ENCODE measurements at regions not wholly inside any gene's neighbourhood (a gene's known extent, or its start where the extent isn't known, plus 50 kb on each side); places are given as distances from the start of the nearest gene placed in this dataset.

DNA sequence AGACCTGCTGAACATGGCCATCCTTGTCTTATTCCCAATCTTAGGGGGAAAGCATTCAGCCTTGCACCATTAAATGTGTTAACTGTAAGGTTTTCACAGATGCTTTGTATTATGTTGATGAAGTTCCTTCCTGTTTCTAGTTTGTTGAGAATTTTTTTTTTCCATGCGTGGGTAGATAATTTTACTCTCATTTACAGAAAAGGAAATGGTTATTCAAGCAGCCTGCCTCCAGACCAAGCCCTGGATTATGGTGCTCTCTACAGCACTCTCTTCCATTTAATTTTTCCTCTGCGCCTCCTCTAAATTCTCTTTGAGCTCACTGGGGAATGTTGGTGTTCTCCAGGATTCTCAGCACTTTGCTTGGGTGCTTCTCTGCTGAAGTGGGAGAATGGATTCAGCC lies 179.3 kb upstream of the PZP start:
- TF ChIP-seq, protein P1, sequence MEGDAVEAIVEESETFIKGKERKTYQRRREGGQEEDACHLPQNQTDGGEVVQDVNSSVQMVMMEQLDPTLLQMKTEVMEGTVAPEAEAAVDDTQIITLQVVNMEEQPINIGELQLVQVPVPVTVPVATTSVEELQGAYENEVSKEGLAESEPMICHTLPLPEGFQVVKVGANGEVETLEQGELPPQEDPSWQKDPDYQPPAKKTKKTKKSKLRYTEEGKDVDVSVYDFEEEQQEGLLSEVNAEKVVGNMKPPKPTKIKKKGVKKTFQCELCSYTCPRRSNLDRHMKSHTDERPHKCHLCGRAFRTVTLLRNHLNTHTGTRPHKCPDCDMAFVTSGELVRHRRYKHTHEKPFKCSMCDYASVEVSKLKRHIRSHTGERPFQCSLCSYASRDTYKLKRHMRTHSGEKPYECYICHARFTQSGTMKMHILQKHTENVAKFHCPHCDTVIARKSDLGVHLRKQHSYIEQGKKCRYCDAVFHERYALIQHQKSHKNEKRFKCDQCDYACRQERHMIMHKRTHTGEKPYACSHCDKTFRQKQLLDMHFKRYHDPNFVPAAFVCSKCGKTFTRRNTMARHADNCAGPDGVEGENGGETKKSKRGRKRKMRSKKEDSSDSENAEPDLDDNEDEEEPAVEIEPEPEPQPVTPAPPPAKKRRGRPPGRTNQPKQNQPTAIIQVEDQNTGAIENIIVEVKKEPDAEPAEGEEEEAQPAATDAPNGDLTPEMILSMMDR (conservative IDR thresholded peaks at IDR 0.05): no peak
- Histone ChIP-seq H3K23ac (ENCODE audit: insufficient read length, low read depth, low read length) (no peak overlapping the region), H3K79me1 (ENCODE audit: insufficient read depth, low read depth, low read length, poor library complexity, severe bottlenecking) (no peaks in the 10 kb centered on the region), H3K56ac (ENCODE audit: insufficient read length, low read depth, low read length) (no peak overlapping the region), H3K23me2 (ENCODE audit: insufficient read length, low read depth, low read length, poor library complexity, severe bottlenecking) (no peaks in the 10 kb centered on the region), H3K18ac (ENCODE audit: insufficient read length, low read depth, low read length) (no peak overlapping the region), H3K4ac (ENCODE audit: low read depth, low read length) (no peak overlapping the region), H3K27ac (ENCODE audit: insufficient read length, low read depth, low read length) (no peak overlapping the region), H3K27me3 (ENCODE audit: insufficient read depth, low read length) (no peaks in the 10 kb centered on the region), H3K4me1 (ENCODE audit: insufficient read depth, low read length) (peaks cover 2% of the 10 kb centered on the region; the same call in 1 of the 2 replicates), H2BK20ac (ENCODE audit: low read depth, low read length, poor library complexity, severe bottlenecking) (no peak overlapping the region), H4K20me1 (ENCODE audit: control insufficient read depth, insufficient read depth, insufficient read length) (no peaks in the 10 kb centered on the region), H2AK5ac (ENCODE audit: insufficient read length, low read length) (no peak overlapping the region), H4K8ac (replicated peaks; ENCODE audit: insufficient read length, low read depth, low read length) (no peak overlapping the region), H2BK120ac (ENCODE audit: low read depth, low read length, poor library complexity, severe bottlenecking) (no peak overlapping the region), H2BK12ac (ENCODE audit: insufficient read length, low read depth, low read length) (no peak overlapping the region), H3K79me2 (ENCODE audit: insufficient read depth, low read length) (no peaks in the 10 kb centered on the region), H2BK15ac (ENCODE audit: low read depth, low read length) (no peak overlapping the region), H3K14ac (ENCODE audit: insufficient read depth, low read length) (no peak overlapping the region), H4K91ac (ENCODE audit: insufficient read length, low read depth, low read length) (no peak overlapping the region), H3T11ph (ENCODE audit: low read length) (no peak overlapping the region), H3K9ac (ENCODE audit: extremely low read depth, insufficient read length, low read length) (no peak overlapping the region), H2AFZ (ENCODE audit: low read length) (no peak overlapping the region), H3K4me2 (ENCODE audit: insufficient read depth, insufficient read length, low read length) (no peak overlapping the region), H4K5ac (ENCODE audit: insufficient read length, low read depth, low read length) (no peak overlapping the region), H3K9me3 (ENCODE audit: control insufficient read depth, low read depth, low read length) (no peaks in the 10 kb centered on the region), H2BK5ac (ENCODE audit: insufficient read length, low read length) (no peak overlapping the region)
- H3K4me1 Mint-ChIP-seq: peaks cover 13 to 14% of the 10 kb centered on the region in 2 experiments
- H3K4me3 Mint-ChIP-seq: no peak overlapping the region
- no peaks in the 10 kb centered on the region for H3K9me3 Mint-ChIP-seq
- no peaks in the 10 kb centered on the region for H3K36me3 Mint-ChIP-seq (ENCODE audit: insufficient read depth in 1 of 3, low read depth in 3 of 3)
- no peak for DNase-seq
- peaks cover 1% of the 10 kb centered on the region; the same call in 1 of the 2 replicates for H3K27me3 Mint-ChIP-seq (ENCODE audit: low read depth)
- no CpG with 5 or more reads among the region's 2 CpGs for WGBS (ENCODE audit: extremely low coverage, insufficient read length, low lambda C conversion rate)
- no peak overlapping the region; a peak in 1 of 7 replicates for H3K27ac Mint-ChIP-seq

Measured in H9 (cell line).